H1 (cell line): ENCODE measurements at regions not wholly inside any gene's neighbourhood (a gene's known extent, or its start where the extent isn't known, plus 50 kb on each side); places are given as distances from the start of the nearest gene placed in this dataset.

Experiments
- CTCF ChIA-PET: fragments of 300-600 bp; sonication (Branson Sonifier 250); formaldehyde crosslinking; loops from one replicate; lab custom pipeline; 2021; ENCODE audit not compliant: partially characterized antibody; lab: Charles Lee
- POLR2A ChIA-PET: fragments of 300-600 bp; sonication (Branson Sonifier 250); formaldehyde crosslinking; loops from one replicate; lab custom pipeline; 2021; ENCODE audit warnings: inconsistent platforms; ENCODE audit not compliant: partially characterized antibody; lab: Charles Lee
- DNase-seq, 2 experiments: peaks; one replicate each; pipeline versions ENCODE4 v3.0.0 to v3.0.0-alpha.2; 2010 to 2022; ENCODE audit warnings: low spot score in 2 of 2, low read depth in 1 of 2, mixed read lengths in 1 of 2
- FAIRE-seq: peaks from 2 replicates; lab custom pipeline; 2011; peaks lifted over from hg19 to GRCh38; lab: Jason Lieb, UNC
- H2AFZ ChIP-seq: 2 replicates; pipeline ENCODE4 v1.8.1; 2012; ENCODE audit warnings: low read length, inconsistent platforms
- H2AK5ac ChIP-seq: 2 replicates; pipeline ENCODE4 v1.6.1; 2013; ENCODE audit warnings: low read depth, low read length
- H2BK120ac ChIP-seq: replicated peaks from 2 replicates; pipeline ENCODE3; 2013; ENCODE audit warnings: low read depth, low read length, inconsistent platforms
- H2BK12ac ChIP-seq: 2 replicates; pipeline ENCODE4 v1.6.1; 2013; ENCODE audit warnings: low read depth, low read length
- H2BK15ac ChIP-seq: 2 replicates; pipeline ENCODE4 v1.6.1; 2013; ENCODE audit warnings: low read length
- H2BK20ac ChIP-seq: 2 replicates; pipeline ENCODE4 v1.6.1; 2013; ENCODE audit warnings: low read length
- H2BK5ac ChIP-seq: 2 replicates; pipeline ENCODE4 v1.6.1; 2013; ENCODE audit warnings: low read depth, low read length
- H3K14ac ChIP-seq: 2 replicates; pipeline ENCODE4 v1.6.1; 2013; ENCODE audit warnings: inconsistent platforms; ENCODE audit not compliant: insufficient read length
- H3K18ac ChIP-seq: 2 replicates; pipeline ENCODE4 v1.6.1; 2013; ENCODE audit warnings: low read length; ENCODE audit errors: extremely low read depth
- H3K23ac ChIP-seq: 2 replicates; pipeline ENCODE4 v1.6.1; 2013; ENCODE audit warnings: inconsistent platforms; ENCODE audit not compliant: insufficient read length
- H3K23me2 ChIP-seq: 2 replicates; pipeline ENCODE4 v1.6.1; 2013; ENCODE audit warnings: low read depth, low read length
- H3K27ac ChIP-seq: 2 replicates; pipeline ENCODE4 v1.6.1; 2011; ENCODE audit warnings: low read depth, low read length, inconsistent platforms
- H3K27me3 ChIP-seq, 4 experiments: replicated peaks in 1 of 4; 1 replicate in 1 of 4; 2 replicates in 3 of 4; pipeline versions ENCODE4 v1.6.1 to v1.8.1; 2011 to 2013; ENCODE audit warnings: low read length in 3 of 4, mild to moderate bottlenecking in 3 of 4, inconsistent platforms in 2 of 4, mixed read lengths in 2 of 4, moderate library complexity in 1 of 4; ENCODE audit not compliant: control insufficient read depth in 3 of 4, insufficient read depth in 3 of 4; ENCODE audit errors: extremely low read depth in 1 of 4
- H3K36me3 ChIP-seq, 4 experiments: 2 replicates each; pipeline versions ENCODE4 v1.6.1 to v1.8.1; 2011 to 2013; ENCODE audit warnings: mild to moderate bottlenecking in 4 of 4, low read length in 3 of 4, moderate library complexity in 2 of 4, control low read depth in 1 of 4, inconsistent platforms in 1 of 4; ENCODE audit not compliant: insufficient read depth in 4 of 4, control insufficient read depth in 2 of 4
- H3K4ac ChIP-seq: replicated peaks from 2 replicates; pipeline ENCODE3; 2013; ENCODE audit warnings: low read length, low read depth, mixed read lengths, inconsistent platforms; ENCODE audit not compliant: insufficient read length
- H3K4me1 ChIP-seq, 4 experiments: replicated peaks in 1 of 4; 1 replicate in 1 of 4; 2 replicates in 3 of 4; pipeline versions ENCODE4 v1.6.1 to v1.8.1; 2011 to 2013; ENCODE audit warnings: low read length in 3 of 4, inconsistent platforms in 2 of 4, mixed read lengths in 1 of 4; ENCODE audit not compliant: insufficient read depth in 4 of 4, control insufficient read depth in 3 of 4
- H3K4me2 ChIP-seq, 2 experiments: 2 replicates each; pipeline versions ENCODE4 v1.6.1 to v1.8.1; 2011 to 2013; ENCODE audit warnings: low read depth in 2 of 2, low read length in 2 of 2, control low read depth in 1 of 2, inconsistent platforms in 1 of 2, mild to moderate bottlenecking in 1 of 2; ENCODE audit not compliant: insufficient read depth in 1 of 2
- H3K4me3 ChIP-seq, 4 experiments: fragments of 200-600, 300-600 bp in 1 of 4; sonication (generic), shearing (Covaris generic), sonication (Bioruptor Twin) in 1 of 4; 2 replicates each; pipeline versions ENCODE4 v1.5.1 to v1.8.1; 2011 to 2016; ENCODE audit warnings: low read length in 4 of 4, low read depth in 3 of 4, control low read depth in 2 of 4, inconsistent platforms in 2 of 4, mild to moderate bottlenecking in 2 of 4, mixed read lengths in 1 of 4, moderate library complexity in 1 of 4; ENCODE audit not compliant: insufficient read depth in 2 of 4; ENCODE audit errors: extremely low read depth in 1 of 4
- H3K56ac ChIP-seq: replicated peaks from 2 replicates; pipeline ENCODE3; 2013; ENCODE audit warnings: low read depth, mild to moderate bottlenecking, mixed read lengths, low read length, inconsistent platforms; ENCODE audit not compliant: insufficient read length
- H3K79me1 ChIP-seq: 2 replicates; pipeline ENCODE4 v1.6.1; 2013; ENCODE audit warnings: low read depth, low read length, control low read depth
- H3K79me2 ChIP-seq, 2 experiments: 2 replicates each; pipeline versions ENCODE4 v1.6.1 to v1.8.1; 2012 to 2013; ENCODE audit warnings: low read length in 2 of 2, mild to moderate bottlenecking in 2 of 2, inconsistent platforms in 1 of 2; ENCODE audit not compliant: insufficient read depth in 2 of 2, control insufficient read depth in 1 of 2
- H3K9ac ChIP-seq, 4 experiments: replicated peaks in 1 of 4; 1 replicate in 1 of 4; 2 replicates in 3 of 4; pipeline versions ENCODE4 v1.6.1 to v1.8.1; 2011 to 2013; ENCODE audit warnings: low read depth in 3 of 4, low read length in 3 of 4, control low read depth in 2 of 4, mild to moderate bottlenecking in 2 of 4, moderate library complexity in 2 of 4, inconsistent platforms in 1 of 4; ENCODE audit errors: extremely low read depth in 1 of 4
- H3K9me3 ChIP-seq, 2 experiments: 2 replicates each; pipeline versions ENCODE4 v1.6.1 to v1.8.1; 2012 to 2013; ENCODE audit warnings: mild to moderate bottlenecking in 2 of 2, moderate library complexity in 2 of 2, control low read depth in 1 of 2, inconsistent platforms in 1 of 2, low read depth in 1 of 2, low read length in 1 of 2, mixed read lengths in 1 of 2; ENCODE audit not compliant: insufficient read depth in 2 of 2
- H4K20me1 ChIP-seq, 2 experiments: replicated peaks in 1 of 2; 2 replicates each; pipeline versions ENCODE3 to v1.8.1; 2011 to 2013; ENCODE audit warnings: inconsistent platforms in 2 of 2, low read length in 2 of 2, mild to moderate bottlenecking in 1 of 2; ENCODE audit not compliant: insufficient read depth in 2 of 2, control insufficient read depth in 1 of 2
- H4K5ac ChIP-seq: 2 replicates; pipeline ENCODE4 v1.6.1; 2013; ENCODE audit warnings: low read length, low read depth, mixed read lengths, inconsistent platforms; ENCODE audit not compliant: insufficient read length
- H4K8ac ChIP-seq: 2 replicates; pipeline ENCODE4 v1.8.0; 2013; ENCODE audit warnings: mild to moderate bottlenecking, moderate library complexity, low read length, inconsistent platforms; ENCODE audit not compliant: insufficient read depth; ENCODE audit errors: extremely low read depth
- H4K91ac ChIP-seq: replicated peaks from 2 replicates; pipeline ENCODE3; 2013; ENCODE audit warnings: low read length, mixed read lengths, inconsistent platforms; ENCODE audit not compliant: insufficient read length
- BRCA1 ChIP-seq: IDR thresholded peaks from 2 replicates; pipeline ENCODE4 v1.6.1; 2012; ENCODE audit warnings: low read depth, low read length, improper control_type of control experiment
- EP300 ChIP-seq, 2 experiments: IDR thresholded peaks; 1 replicate in 1 of 2; 2 replicates in 1 of 2; pipeline ENCODE4 v1.6.1; 2011 to 2012; ENCODE audit warnings: low read depth in 2 of 2, low read length in 2 of 2, mild to moderate bottlenecking in 2 of 2, borderline replicate concordance in 1 of 2, inconsistent platforms in 1 of 2, moderate library complexity in 1 of 2
- FOSL1 ChIP-seq: IDR thresholded peaks from 2 replicates; pipeline ENCODE4 v1.6.1; 2011; ENCODE audit warnings: mild to moderate bottlenecking, low read depth, low read length, moderate library complexity; ENCODE audit not compliant: insufficient read depth
- GABPA ChIP-seq: IDR thresholded peaks from 2 replicates; pipeline ENCODE4 v1.6.1; 2011; ENCODE audit warnings: mild to moderate bottlenecking, low read length, moderate library complexity, borderline replicate concordance; ENCODE audit not compliant: insufficient read depth
- JUN ChIP-seq: IDR thresholded peaks from 2 replicates; pipeline ENCODE4 v1.6.1; 2011; ENCODE audit warnings: low read depth, mild to moderate bottlenecking, improper control_type of control experiment, low read length
- KDM4A ChIP-seq: IDR thresholded peaks from one replicate; pipeline ENCODE4 v1.7.1; 2012; ENCODE audit warnings: low read depth, mild to moderate bottlenecking, moderate library complexity, low read length, inconsistent platforms; ENCODE audit not compliant: severe bottlenecking
- KDM5A ChIP-seq: fragments of 200-600 bp; IDR thresholded peaks from 2 replicates; pipeline ENCODE4 v1.7.1; 2012; ENCODE audit warnings: mild to moderate bottlenecking, low read length, inconsistent platforms, mixed read lengths
- PHF8 ChIP-seq: fragments of 200-600 bp; sonication (generic); conservative IDR thresholded peaks from 2 replicates; pipeline ENCODE4 v1.7.1; 2012; ENCODE audit warnings: low read depth, mild to moderate bottlenecking, inconsistent platforms, low read length, moderate library complexity
- RAD21 ChIP-seq, 2 experiments: IDR thresholded peaks in 1 of 2; conservative IDR thresholded peaks in 1 of 2; 2 replicates each; pipeline ENCODE4 v1.6.1; 2011; ENCODE audit warnings: low read depth in 2 of 2, low read length in 2 of 2, improper control_type of control experiment in 1 of 2, inconsistent platforms in 1 of 2, mild to moderate bottlenecking in 1 of 2, moderate library complexity in 1 of 2
- RBBP5 ChIP-seq: IDR thresholded peaks from 2 replicates; pipeline ENCODE4 v1.7.1; 2012; ENCODE audit warnings: low read depth, mild to moderate bottlenecking, inconsistent platforms, low read length, moderate library complexity, borderline replicate concordance
- SAP30 ChIP-seq: fragments of 300-600 bp; sonication (generic); IDR thresholded peaks from 2 replicates; pipeline ENCODE4 v1.7.1; 2012; ENCODE audit warnings: low read length, moderate library complexity, mild to moderate bottlenecking, inconsistent platforms; ENCODE audit not compliant: insufficient read depth, insufficient replicate concordance
- TCF12 ChIP-seq: IDR thresholded peaks from 2 replicates; pipeline ENCODE4 v1.6.1; 2011; ENCODE audit warnings: low read depth, mild to moderate bottlenecking, low read length
- whole genome bisulfite sequencing, 2 experiments: shearing (Covaris generic) in 1 of 2; methylation state at CpG; one replicate each; pipeline versions ENCODE4 v1.1.6 to v1.1.7; 2013 to 2015; ENCODE audit warnings: low lambda C conversion rate in 2 of 2, mixed read lengths in 2 of 2, inconsistent platforms in 1 of 2, low coverage in 1 of 2, missing lambda C conversion rate in 1 of 2; ENCODE audit not compliant: insufficient replicate concordance in 2 of 2, insufficient coverage in 1 of 2, insufficient read length in 1 of 2; ENCODE audit errors: extremely low coverage in 1 of 2, missing lambda C conversion rate in 1 of 2; 5-methylcytosine and 5-hydroxymethylcytosine counted together

GRCh38 chr7:25055520-25056220 is 69.4 kb downstream of the CYCS start:
- no peak overlapping the region for H2BK20ac ChIP-seq
- ChIA-PET POLR2A (no interaction called here), CTCF (no interaction called here)
- H3K14ac ChIP-seq, result no peak overlapping the region
- H4K91ac ChIP-seq, result no peak overlapping the region
- no peak overlapping the region for H3K27ac ChIP-seq
- no peaks in the 10 kb centered on the region; a peak in 1 of 7 replicates for H3K27me3 ChIP-seq
- DNase-seq (no peak), FAIRE-seq (no peak)
- H3K79me2 ChIP-seq, result no peaks in the 10 kb centered on the region
- no peak overlapping the region for H4K5ac ChIP-seq
- H2BK5ac ChIP-seq, result no peak overlapping the region
- no peaks in the 10 kb centered on the region for H3K36me3 ChIP-seq
- no peak overlapping the region for H3K56ac ChIP-seq
- H3K9ac ChIP-seq, result no peak overlapping the region
- H3K9me3 ChIP-seq, result peaks cover 0 to 3% of the 10 kb centered on the region in 2 experiments; a peak in 1 of 4 replicates
- no peak overlapping the region for H2AK5ac ChIP-seq
- H3K4ac ChIP-seq, result no peak overlapping the region
- no peak overlapping the region for H3K18ac ChIP-seq
- no peak overlapping the region for H2BK120ac ChIP-seq
- no peak overlapping the region for H3K4me2 ChIP-seq
- H3K23me2 ChIP-seq, result no peaks in the 10 kb centered on the region
- H2BK15ac ChIP-seq, result no peak overlapping the region
- no peak overlapping the region for H4K8ac ChIP-seq
- WGBS, 2 experiments, result 91% methylated on average over 6 of the region's 6 CpGs; no CpG with 5 or more reads in 1 of the 2 experiments
- no peaks in the 10 kb centered on the region for H3K79me1 ChIP-seq
- H2AFZ ChIP-seq, result no peak overlapping the region
- no peaks in the 10 kb centered on the region for H4K20me1 ChIP-seq
- no peak overlapping the region for H2BK12ac ChIP-seq
- peaks cover 0 to 8% (median 3%) of the 10 kb centered on the region in 4 experiments; a peak in 2 of 7 replicates for H3K4me1 ChIP-seq
- H3K23ac ChIP-seq, result no peak overlapping the region
- no peak overlapping the region for H3K4me3 ChIP-seq
- TF ChIP-seq PHF8, result no peak
- no peak for TF ChIP-seq SAP30
- no peak for TF ChIP-seq TCF12
- TF ChIP-seq JUN, result no peak
- TF ChIP-seq KDM4A, result no peak
- no peak for TF ChIP-seq FOSL1
- no peak for TF ChIP-seq RAD21 (IDR thresholded peaks at IDR 0.05 in 1 of 2, conservative IDR thresholded peaks at IDR 0.05 in 1 of 2; ENCODE audit: low read depth in 2 of 2, low read length in 2 of 2)
- TF ChIP-seq EP300 (IDR thresholded peaks at IDR 0.05; ENCODE audit: borderline replicate concordance in 1 of 2, low read depth in 2 of 2, low read length in 2 of 2), result no peak
- no peak for TF ChIP-seq KDM5A
- no peak for TF ChIP-seq BRCA1
- TF ChIP-seq GABPA, result no peak
- no peak for TF ChIP-seq RBBP5
